MM.1S (cell line): ENCODE measurements at regions not wholly inside any gene's neighbourhood (a gene's known extent, or its start where the extent isn't known, plus 50 kb on each side); places are given as distances from the start of the nearest gene placed in this dataset.

Experiments
- DNase-seq: peaks from one replicate; pipeline ENCODE4 v3.0.0-alpha.2; 2015
- H2AFZ ChIP-seq: fragments of 300-600 bp; sonication (generic); 2 replicates; pipeline ENCODE4 v1.6.0; 2016; ENCODE audit warnings: antibody characterized with exemption, low read length
- H3F3A ChIP-seq: fragments of 300-600 bp; sonication (generic); 2 replicates; pipeline ENCODE4 v1.6.1; 2016; ENCODE audit warnings: mild to moderate bottlenecking, antibody characterized with exemption, low read length, moderate library complexity, mixed read lengths; ENCODE audit not compliant: insufficient read depth
- H3K27ac ChIP-seq: fragments of 300-600 bp; sonication (generic); 2 replicates; pipeline ENCODE4 v1.5.1; 2016; ENCODE audit warnings: mild to moderate bottlenecking, low read length
- H3K27me3 ChIP-seq: fragments of 300-600 bp; sonication (generic); replicated peaks from 2 replicates; pipeline ENCODE4 v1.6.0; 2016; ENCODE audit warnings: low read length; ENCODE audit not compliant: insufficient read depth
- H3K36me3 ChIP-seq: fragments of 300-600 bp; sonication (generic); replicated peaks from 2 replicates; pipeline ENCODE4 v1.6.1; 2016; ENCODE audit warnings: mild to moderate bottlenecking, low read length, mixed read lengths; ENCODE audit not compliant: insufficient read depth
- H3K4me1 ChIP-seq: fragments of 300-600 bp; sonication (generic); 2 replicates; pipeline ENCODE4 v1.6.1; 2016; ENCODE audit warnings: low read length, mixed read lengths
- H3K4me2 ChIP-seq: fragments of 300-600 bp; sonication (generic); 2 replicates; pipeline ENCODE4 v1.6.0; 2016; ENCODE audit warnings: low read depth, low read length
- H3K4me3 ChIP-seq: fragments of 300-600 bp; sonication (generic); 2 replicates; pipeline ENCODE4 v1.5.1; 2016; ENCODE audit warnings: low read length, mixed read lengths
- H3K79me2 ChIP-seq: fragments of 300-600 bp; sonication (generic); 2 replicates; pipeline ENCODE4 v1.6.1; 2016; ENCODE audit warnings: mixed run types, low read length, mixed read lengths
- H3K9ac ChIP-seq: fragments of 300-600 bp; sonication (generic); 2 replicates; pipeline ENCODE4 v1.6.1; 2016; ENCODE audit warnings: low read length, mixed read lengths
- H3K9me2 ChIP-seq: fragments of 300-600 bp; sonication (generic); replicated peaks from 2 replicates; pipeline ENCODE4 v1.6.1; 2016; ENCODE audit warnings: mild to moderate bottlenecking, low read length, mixed read lengths; ENCODE audit not compliant: insufficient read depth
- H3K9me3 ChIP-seq: fragments of 300-600 bp; sonication (generic); replicated peaks from 2 replicates; pipeline ENCODE4 v1.6.1; 2016; ENCODE audit warnings: mild to moderate bottlenecking, low read length, mixed read lengths; ENCODE audit not compliant: insufficient read depth
- H4K20me1 ChIP-seq: fragments of 300-600 bp; sonication (generic); 2 replicates; pipeline ENCODE4 v1.6.1; 2016; ENCODE audit warnings: mild to moderate bottlenecking, low read length, moderate library complexity, mixed read lengths; ENCODE audit not compliant: insufficient read depth
- CTCF ChIP-seq: fragments of 300-600 bp; sonication (generic); IDR thresholded peaks from 2 replicates; pipeline ENCODE4 v1.5.1; 2016; ENCODE audit warnings: antibody characterized with exemption, low read length, mixed read lengths
- EZH2 ChIP-seq: fragments of 300-600 bp; sonication (generic); optimal IDR thresholded peaks from 2 replicates; pipeline ENCODE3; 2017; ENCODE audit warnings: low read depth, mild to moderate bottlenecking, antibody characterized with exemption, low read length, mixed read lengths
- EZH2phosphoT487 ChIP-seq: fragments of 300-600 bp; sonication (generic); IDR thresholded peaks from 2 replicates; pipeline ENCODE4 v1.6.1; 2018; ENCODE audit warnings: antibody characterized with exemption, low read length

- no peaks in the 10 kb centered on the region for H3K9me2 ChIP-seq
- no peaks in the 10 kb centered on the region for H3F3A ChIP-seq
- no peak overlapping the region for H3K4me3 ChIP-seq
- H3K79me2 ChIP-seq, result no peaks in the 10 kb centered on the region
- no peak for DNase-seq
- no peak overlapping the region for H3K27ac ChIP-seq
- H3K4me2 ChIP-seq, result no peak overlapping the region
- H3K4me1 ChIP-seq, result no peaks in the 10 kb centered on the region
- 0 out of 2 replicates have a peak, but pooled peaks cover 3% of the 10 kb centered on the region for H3K9me3 ChIP-seq
- H3K9ac ChIP-seq, result no peak overlapping the region
- H3K27me3 ChIP-seq, result no peaks in the 10 kb centered on the region
- H2AFZ ChIP-seq, result no peak overlapping the region
- no peaks in the 10 kb centered on the region for H3K36me3 ChIP-seq
- TF ChIP-seq EZH2phosphoT487 (no peak), EZH2 (no peak), CTCF (no peak)
- no peaks in the 10 kb centered on the region for H4K20me1 ChIP-seq
Measured at GRCh38 chr10:78348411-78349164, 314.9 kb downstream of the RPS24 start.

GRCh38 chr10:78349165-78349516, 315.5 kb downstream of the RPS24 start:
- H4K20me1 ChIP-seq, result no peaks in the 10 kb centered on the region
- H3K9me3 ChIP-seq, result 0 out of 2 replicates have a peak, but pooled peaks cover 3% of the 10 kb centered on the region
- H3K79me2 ChIP-seq, result no peaks in the 10 kb centered on the region
- no peak overlapping the region for H3K9ac ChIP-seq
- no peak for TF ChIP-seq CTCF
- no peaks in the 10 kb centered on the region for H3K9me2 ChIP-seq
- H3K36me3 ChIP-seq, result no peaks in the 10 kb centered on the region
- H3F3A ChIP-seq, result no peaks in the 10 kb centered on the region
- H3K4me2 ChIP-seq, result no peak overlapping the region
- no peaks in the 10 kb centered on the region for H3K4me1 ChIP-seq
- H3K4me3 ChIP-seq, result no peak overlapping the region
- no peak overlapping the region for H3K27ac ChIP-seq
- DNase-seq, result no peak
- H3K27me3 ChIP-seq, result no peaks in the 10 kb centered on the region
- no peak overlapping the region for H2AFZ ChIP-seq

- no peaks in the 10 kb centered on the region for H3K27me3 ChIP-seq
- DNase-seq, result no peak
- no peaks in the 10 kb centered on the region for H3K9me2 ChIP-seq
- no peaks in the 10 kb centered on the region for H3K79me2 ChIP-seq
- 0 out of 2 replicates have a peak, but pooled peaks cover 3% of the 10 kb centered on the region for H3K9me3 ChIP-seq
- H3K9ac ChIP-seq, result no peak overlapping the region
- no peak overlapping the region for H3K27ac ChIP-seq
- no peaks in the 10 kb centered on the region for H3K4me1 ChIP-seq
- no peaks in the 10 kb centered on the region for H4K20me1 ChIP-seq
- H3K36me3 ChIP-seq, result no peaks in the 10 kb centered on the region
- TF ChIP-seq CTCF, result no peak
- TF ChIP-seq EZH2phosphoT487, result no peak
- no peak for TF ChIP-seq EZH2
- H3F3A ChIP-seq, result no peaks in the 10 kb centered on the region
- H3K4me3 ChIP-seq, result no peak overlapping the region
- no peak overlapping the region for H2AFZ ChIP-seq
- H3K4me2 ChIP-seq, result no peak overlapping the region
Measured at GRCh38 chr10:78349911-78350663, 316.4 kb downstream of the RPS24 start.
